ENCODE measurements at regions not wholly inside any gene's neighbourhood (a gene's known extent, or its start where the extent isn't known, plus 50 kb on each side); places are given as distances from the start of the nearest gene placed in this dataset.

DNA sequence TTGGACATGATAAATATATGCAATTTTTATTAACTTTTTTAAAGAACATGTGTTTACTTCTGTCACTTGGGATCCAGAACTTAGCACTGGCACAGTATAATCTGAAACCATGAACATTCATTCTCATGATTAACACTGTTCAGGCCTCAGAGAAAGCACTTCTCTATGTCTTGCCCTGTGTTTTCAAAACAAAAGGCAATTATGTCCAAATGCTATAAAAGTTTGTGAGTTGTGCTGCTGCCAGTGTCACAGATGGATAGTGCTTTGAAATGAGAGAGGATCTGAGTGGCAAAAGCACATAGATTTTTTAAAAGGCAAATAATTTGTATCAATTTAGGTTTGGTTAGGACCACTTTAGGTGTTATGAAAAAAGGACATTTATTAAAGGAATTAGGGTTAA is 470.5 kb upstream of the FAM98A start:
- Histone ChIP-seq H3K36me3 (no peaks in the 10 kb centered on the region), H3K27ac (no peak overlapping the region), H3K4me3 (no peak overlapping the region), H3K4me1 (ENCODE audit: low read depth) (no peaks in the 10 kb centered on the region), H3K9me3 (ENCODE audit: low read depth) (no peaks in the 10 kb centered on the region), H3K27me3 (no peaks in the 10 kb centered on the region)
- no peak for DNase-seq (ENCODE audit: low read depth in 1 of 2, low spot score in 1 of 2)
- TF ChIP-seq, protein P1, sequence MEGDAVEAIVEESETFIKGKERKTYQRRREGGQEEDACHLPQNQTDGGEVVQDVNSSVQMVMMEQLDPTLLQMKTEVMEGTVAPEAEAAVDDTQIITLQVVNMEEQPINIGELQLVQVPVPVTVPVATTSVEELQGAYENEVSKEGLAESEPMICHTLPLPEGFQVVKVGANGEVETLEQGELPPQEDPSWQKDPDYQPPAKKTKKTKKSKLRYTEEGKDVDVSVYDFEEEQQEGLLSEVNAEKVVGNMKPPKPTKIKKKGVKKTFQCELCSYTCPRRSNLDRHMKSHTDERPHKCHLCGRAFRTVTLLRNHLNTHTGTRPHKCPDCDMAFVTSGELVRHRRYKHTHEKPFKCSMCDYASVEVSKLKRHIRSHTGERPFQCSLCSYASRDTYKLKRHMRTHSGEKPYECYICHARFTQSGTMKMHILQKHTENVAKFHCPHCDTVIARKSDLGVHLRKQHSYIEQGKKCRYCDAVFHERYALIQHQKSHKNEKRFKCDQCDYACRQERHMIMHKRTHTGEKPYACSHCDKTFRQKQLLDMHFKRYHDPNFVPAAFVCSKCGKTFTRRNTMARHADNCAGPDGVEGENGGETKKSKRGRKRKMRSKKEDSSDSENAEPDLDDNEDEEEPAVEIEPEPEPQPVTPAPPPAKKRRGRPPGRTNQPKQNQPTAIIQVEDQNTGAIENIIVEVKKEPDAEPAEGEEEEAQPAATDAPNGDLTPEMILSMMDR (IDR thresholded peaks at IDR 0.05; ENCODE audit: low read depth, low read length) = no peak

DNA sequence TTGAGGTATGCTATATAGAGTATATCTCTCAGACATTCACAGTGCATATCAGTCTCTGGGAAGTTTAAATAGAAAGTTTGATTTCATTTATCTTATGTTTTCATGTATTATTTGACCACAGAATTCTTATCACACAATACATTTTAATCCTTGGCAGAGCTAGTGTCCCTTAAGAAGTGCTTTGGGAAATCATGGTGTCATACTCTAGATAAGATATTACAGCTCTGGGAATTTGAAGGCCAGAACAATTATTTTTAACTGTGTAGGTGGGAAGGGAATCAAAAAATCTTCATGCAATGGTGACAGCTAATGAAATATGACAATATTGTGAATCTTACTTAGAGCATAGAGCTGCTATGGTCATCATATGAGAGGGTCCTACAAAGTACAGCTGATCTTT is 451.3 kb upstream of the FAM98A start:
- Histone ChIP-seq H3K27ac (no peak overlapping the region), H3K27me3 (no peaks in the 10 kb centered on the region), H3K36me3 (no peaks in the 10 kb centered on the region), H3K4me3 (no peak overlapping the region), H3K4me1 (ENCODE audit: low read depth) (no peaks in the 10 kb centered on the region), H3K9me3 (ENCODE audit: low read depth) (no peaks in the 10 kb centered on the region)
- TF ChIP-seq, protein P1 (IDR thresholded peaks at IDR 0.05; ENCODE audit: low read depth, low read length) = no peak
- no peak for DNase-seq (ENCODE audit: low read depth in 1 of 2, low spot score in 1 of 2)

DNA sequence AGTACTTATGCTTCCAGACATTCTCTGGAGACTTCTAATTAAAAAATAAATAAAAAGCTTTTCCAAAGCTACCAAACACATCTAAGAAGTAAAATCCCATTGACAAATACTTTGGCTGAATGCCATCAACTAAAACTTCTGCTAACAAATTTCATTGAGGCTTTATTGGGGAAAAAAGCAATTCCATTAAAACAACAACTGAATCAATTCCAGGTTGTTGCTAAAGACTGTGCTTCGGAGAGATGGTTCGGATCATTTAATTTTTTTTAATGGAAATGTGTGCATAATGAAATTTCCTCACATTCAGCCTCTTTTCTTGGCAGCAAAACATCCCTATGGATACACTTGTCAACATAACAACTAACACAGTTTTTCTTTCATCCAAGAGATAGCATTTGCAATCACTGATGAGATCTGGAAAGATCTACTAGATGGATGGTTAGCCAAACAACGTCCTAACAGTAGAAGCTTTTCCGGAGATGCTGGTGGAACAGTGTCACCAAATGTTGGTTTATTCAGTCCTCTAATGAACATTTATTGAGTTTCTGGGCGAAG is 446.1 kb upstream of the FAM98A start:
- Histone ChIP-seq H3K36me3 (no peaks in the 10 kb centered on the region), H3K27ac (no peak overlapping the region), H3K4me3 (no peak overlapping the region), H3K9me3 (ENCODE audit: low read depth) (no peaks in the 10 kb centered on the region), H3K4me1 (ENCODE audit: low read depth) (no peaks in the 10 kb centered on the region), H3K27me3 (no peaks in the 10 kb centered on the region)
- TF ChIP-seq, protein P1 (IDR thresholded peaks at IDR 0.05; ENCODE audit: low read depth, low read length) = no peak
- DNase-seq (ENCODE audit: low read depth in 1 of 2, low spot score in 1 of 2) = no peak

DNA sequence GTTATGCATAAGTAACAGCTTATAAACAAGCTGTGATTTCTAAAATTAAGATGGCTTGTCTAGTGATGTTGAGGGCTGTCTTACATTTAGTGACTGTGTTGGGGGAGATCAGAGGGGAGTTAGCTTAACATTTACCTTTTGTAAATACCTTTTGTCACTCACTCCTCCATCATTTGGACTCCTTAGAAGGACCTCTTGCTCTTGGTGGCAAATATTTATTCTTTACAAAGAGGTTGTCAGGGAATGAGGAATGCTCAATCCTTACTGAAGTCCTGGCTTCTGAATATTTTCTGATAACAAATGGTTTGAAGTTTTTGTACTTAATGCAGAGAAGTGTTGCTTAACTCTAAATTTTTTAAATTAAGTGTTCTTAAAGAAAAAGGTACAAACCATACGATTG is 438.8 kb upstream of the FAM98A start:
- DNase-seq (ENCODE audit: low read depth in 1 of 2, low spot score in 1 of 2) = no peak
- Histone ChIP-seq H3K4me1 (ENCODE audit: low read depth) (no peaks in the 10 kb centered on the region), H3K27me3 (no peaks in the 10 kb centered on the region), H3K9me3 (ENCODE audit: low read depth) (no peaks in the 10 kb centered on the region), H3K27ac (no peak overlapping the region), H3K4me3 (no peak overlapping the region), H3K36me3 (no peaks in the 10 kb centered on the region)
- TF ChIP-seq, protein P1 (IDR thresholded peaks at IDR 0.05; ENCODE audit: low read depth, low read length) = no peak

DNA sequence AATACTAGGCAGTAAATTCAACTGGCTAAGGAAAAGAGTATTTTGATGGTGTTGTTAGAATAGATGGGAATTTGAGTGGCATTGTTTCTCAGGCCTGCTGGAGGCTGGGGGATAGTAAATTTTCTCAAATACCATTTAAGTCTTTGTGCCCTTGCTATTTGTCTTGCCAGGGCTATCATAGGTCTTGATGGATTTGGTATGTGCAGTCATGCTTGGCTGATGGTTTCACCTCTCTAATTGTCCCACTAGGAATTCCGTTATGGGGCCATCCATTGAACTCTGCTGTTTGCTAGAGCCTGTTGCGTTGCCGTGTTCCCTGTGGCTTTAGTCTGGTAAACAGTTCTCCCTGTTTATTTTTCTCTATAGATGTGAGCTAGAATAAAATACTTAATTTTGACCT is 438.1 kb upstream of the FAM98A start:
- Histone ChIP-seq H3K4me3 (no peak overlapping the region), H3K9me3 (ENCODE audit: low read depth) (no peaks in the 10 kb centered on the region), H3K4me1 (ENCODE audit: low read depth) (no peaks in the 10 kb centered on the region), H3K36me3 (no peaks in the 10 kb centered on the region), H3K27ac (no peak overlapping the region), H3K27me3 (no peaks in the 10 kb centered on the region)
- TF ChIP-seq, protein P1 (IDR thresholded peaks at IDR 0.05; ENCODE audit: low read depth, low read length) = no peak
- no peak for DNase-seq (ENCODE audit: low read depth in 1 of 2, low spot score in 1 of 2)

DNA sequence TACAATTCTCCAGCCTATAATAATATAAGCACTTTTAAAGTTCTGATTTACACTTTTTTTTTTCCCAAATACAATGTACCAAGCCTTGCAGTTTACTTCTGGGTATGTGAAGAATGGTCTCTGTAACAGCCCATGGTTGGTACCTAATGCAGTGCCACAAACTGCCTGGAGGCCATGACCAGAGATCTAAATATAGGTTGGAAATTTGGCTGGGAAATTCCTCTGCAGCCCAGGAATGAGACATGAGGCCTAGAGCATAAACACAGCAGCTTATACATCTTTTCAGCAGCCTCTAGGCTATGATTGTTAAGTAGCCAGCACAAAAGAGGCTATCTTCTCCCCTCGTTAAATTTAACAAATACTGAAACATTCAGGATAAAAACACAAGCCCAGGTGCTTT is 432.0 kb upstream of the FAM98A start:
- DNase-seq (ENCODE audit: low read depth in 1 of 2, low spot score in 1 of 2) = peak in 1 of 2 donors; percentile 64
- no peak overlapping the region for H3K4me3 ChIP-seq
- H3K9me3 ChIP-seq (ENCODE audit: low read depth) = no peaks in the 10 kb centered on the region
- H3K27ac ChIP-seq = peak overlapping the region; percentile 76
- peaks cover 15% of the 10 kb centered on the region for H3K4me1 ChIP-seq (ENCODE audit: low read depth)
- H3K36me3 ChIP-seq = no peaks in the 10 kb centered on the region
- no peaks in the 10 kb centered on the region for H3K27me3 ChIP-seq
- TF ChIP-seq, protein P1 (IDR thresholded peaks at IDR 0.05; ENCODE audit: low read depth, low read length) = no peak
